Hepatocyte (in vitro differentiated cells): ENCODE measurements at regions not wholly inside any gene's neighbourhood (a gene's known extent, or its start where the extent isn't known, plus 50 kb on each side); places are given as distances from the start of the nearest gene placed in this dataset.

Experiments used
- DNase-seq: peaks from one replicate; pipeline ENCODE4 v3.0.0-alpha.2; 2016; ENCODE audit warnings: low spot score
- H2AFZ ChIP-seq: fragments of 200-600 bp; sonication (generic); 2 replicates; pipeline ENCODE4 v1.6.0; 2016; ENCODE audit warnings: antibody characterized with exemption, mild to moderate bottlenecking
- H3K27ac ChIP-seq: fragments of 200-600 bp; sonication (generic); 2 replicates; pipeline ENCODE4 v1.5.1; 2016; ENCODE audit warnings: mild to moderate bottlenecking
- H3K27me3 ChIP-seq: fragments of 200-600 bp; sonication (generic); 2 replicates; pipeline ENCODE4 v1.6.1; 2016
- H3K36me3 ChIP-seq: fragments of 200-600 bp; sonication (generic); replicated peaks from 2 replicates; pipeline ENCODE4 v1.5.1; 2016; ENCODE audit warnings: low read depth; ENCODE audit not compliant: insufficient read depth
- H3K4me1 ChIP-seq: fragments of 200-600 bp; sonication (generic); 2 replicates; pipeline ENCODE4 v1.5.1; 2016; ENCODE audit warnings: mild to moderate bottlenecking, moderate library complexity; ENCODE audit not compliant: insufficient read depth
- H3K4me2 ChIP-seq: fragments of 200-600 bp; sonication (generic); 2 replicates; pipeline ENCODE4 v1.6.0; 2016
- H3K4me3 ChIP-seq: fragments of 200-600 bp; sonication (generic); 2 replicates; pipeline ENCODE4 v1.5.1; 2016; ENCODE audit warnings: mild to moderate bottlenecking
- H3K79me2 ChIP-seq: fragments of 200-600 bp; sonication (generic); 2 replicates; pipeline ENCODE4 v1.6.0; 2017; ENCODE audit warnings: mild to moderate bottlenecking
- H3K9me2 ChIP-seq: fragments of 200-600 bp; sonication (generic); replicated peaks from 2 replicates; pipeline ENCODE4 v1.6.0; 2017; ENCODE audit warnings: mild to moderate bottlenecking; ENCODE audit not compliant: insufficient read depth
- H3K9me3 ChIP-seq: fragments of 200-600 bp; sonication (generic); 2 replicates; pipeline ENCODE4 v1.5.1; 2016; ENCODE audit warnings: low read depth, mild to moderate bottlenecking
- H4K20me1 ChIP-seq: fragments of 200-600 bp; sonication (generic); 2 replicates; pipeline ENCODE4 v1.6.0; 2016; ENCODE audit warnings: mild to moderate bottlenecking; ENCODE audit not compliant: insufficient read depth, poor library complexity, severe bottlenecking
- CTCF ChIP-seq: fragments of 200-600 bp; sonication (generic); IDR thresholded peaks from 2 replicates; pipeline ENCODE4 v1.5.1; 2016; ENCODE audit warnings: antibody characterized with exemption, mild to moderate bottlenecking; ENCODE audit not compliant: poor library complexity
- EZH2 ChIP-seq: fragments of 200-600 bp; sonication (generic); IDR thresholded peaks from 2 replicates; pipeline ENCODE4 v1.6.1; 2016; ENCODE audit warnings: antibody characterized with exemption, mild to moderate bottlenecking, borderline replicate concordance
- EZH2phosphoT487 ChIP-seq: fragments of 200-600 bp; sonication (generic); IDR thresholded peaks from one replicate; pipeline ENCODE4 v1.6.1; 2018; ENCODE audit warnings: antibody characterized with exemption, mild to moderate bottlenecking, low read depth, moderate library complexity; ENCODE audit not compliant: unreplicated experiment, severe bottlenecking
- WGBS: methylation state at CpG from one replicate; pipeline ENCODE4 v1.1.6; 2016; ENCODE audit warnings: low lambda C conversion rate; ENCODE audit errors: missing lambda C conversion rate; 5-methylcytosine and 5-hydroxymethylcytosine counted together

- Histone ChIP-seq H3K4me2 (no peak overlapping the region), H4K20me1 (no peaks in the 10 kb centered on the region), H3K4me1 (no peaks in the 10 kb centered on the region), H3K4me3 (no peak overlapping the region), H3K27me3 (no peaks in the 10 kb centered on the region), H3K27ac (no peak overlapping the region), H3K9me3 (no peaks in the 10 kb centered on the region), H3K36me3 (no peaks in the 10 kb centered on the region), H3K9me2 (no peaks in the 10 kb centered on the region), H3K79me2 (no peaks in the 10 kb centered on the region), H2AFZ (no peak overlapping the region)
- TF ChIP-seq EZH2 = no peak
- WGBS = 93% methylated on average over 3 of the region's 3 CpGs
- DNase-seq = no peak
Observed at GRCh38 chr10:71021402-71021801, 133.0 kb upstream of the PCBD1 start.

GRCh38 chr10:71023704-71024283 lies 135.4 kb upstream of the PCBD1 start:
- Histone ChIP-seq H4K20me1 (no peaks in the 10 kb centered on the region), H2AFZ (no peak overlapping the region), H3K27ac (no peak overlapping the region), H3K79me2 (no peaks in the 10 kb centered on the region), H3K9me3 (no peaks in the 10 kb centered on the region), H3K27me3 (no peaks in the 10 kb centered on the region), H3K4me3 (no peak overlapping the region), H3K9me2 (no peaks in the 10 kb centered on the region), H3K4me2 (no peak overlapping the region), H3K36me3 (no peaks in the 10 kb centered on the region), H3K4me1 (no peaks in the 10 kb centered on the region)
- TF ChIP-seq EZH2 (no peak), CTCF (no peak), EZH2phosphoT487 (no peak)
- DNase-seq = no peak
- 82% methylated on average over 5 of the region's 5 CpGs for WGBS

GRCh38 chr10:71024490-71024889 lies 136.1 kb upstream of the PCBD1 start:
- no peak overlapping the region for H2AFZ ChIP-seq
- no peak for TF ChIP-seq EZH2
- no peak for TF ChIP-seq EZH2phosphoT487
- TF ChIP-seq CTCF = no peak

GRCh38 chr10:71025535-71025934 lies 137.2 kb upstream of the PCBD1 start:
- Histone ChIP-seq H3K9me3 (no peaks in the 10 kb centered on the region), H3K4me1 (no peaks in the 10 kb centered on the region), H3K4me3 (no peak overlapping the region), H3K9me2 (no peaks in the 10 kb centered on the region), H3K36me3 (no peaks in the 10 kb centered on the region), H3K27me3 (no peaks in the 10 kb centered on the region), H3K4me2 (no peak overlapping the region), H2AFZ (no peak overlapping the region), H3K27ac (no peak overlapping the region), H3K79me2 (no peaks in the 10 kb centered on the region), H4K20me1 (no peaks in the 10 kb centered on the region)
- 50% methylated on average over 4 of the region's 4 CpGs for WGBS
- DNase-seq = peak; percentile 26
- TF ChIP-seq EZH2 (no peak), EZH2phosphoT487 (no peak), CTCF (no peak)

More at GRCh38 chr10:71024490-71024889, 136.1 kb upstream of the PCBD1 start:
- H4K20me1 ChIP-seq = no peaks in the 10 kb centered on the region
- no peak overlapping the region for H3K27ac ChIP-seq
- H3K36me3 ChIP-seq = no peaks in the 10 kb centered on the region
- no peaks in the 10 kb centered on the region for H3K79me2 ChIP-seq
- 74% methylated on average over 4 of the region's 4 CpGs for WGBS
- H3K9me2 ChIP-seq = no peaks in the 10 kb centered on the region
- no peak overlapping the region for H3K4me2 ChIP-seq
- no peak for DNase-seq
- H3K4me1 ChIP-seq = no peaks in the 10 kb centered on the region
- H3K4me3 ChIP-seq = no peak overlapping the region
- no peaks in the 10 kb centered on the region for H3K9me3 ChIP-seq
- H3K27me3 ChIP-seq = no peaks in the 10 kb centered on the region
